ENCODE measurements at regions not wholly inside any gene's neighbourhood (a gene's known extent, or its start where the extent isn't known, plus 50 kb on each side); places are given as distances from the start of the nearest gene placed in this dataset.

- TF ChIP-seq YY1 (IDR thresholded peaks at IDR 0.05; ENCODE audit: low read depth), result no peak
- TF ChIP-seq EP300 (IDR thresholded peaks at IDR 0.05; ENCODE audit: borderline replicate concordance), result no peak
Observed at GRCh38 chr6:163711615-163712565, 297.4 kb downstream of the QKI start.
